VCaP (cell line): ENCODE measurements at regions not wholly inside any gene's neighbourhood (a gene's known extent, or its start where the extent isn't known, plus 50 kb on each side); places are given as distances from the start of the nearest gene placed in this dataset.

ENCODE experiments used
- H3K27ac ChIP-seq: fragments of 450-650 bp; 2 replicates; pipeline ENCODE4 v1.5.1; 2017
- TF ChIP-seq, protein P1 (sequence below): fragments of 450-650 bp; conservative IDR thresholded peaks from 2 replicates; pipeline ENCODE4 v1.5.1; 2017; ENCODE audit warnings: mild to moderate bottlenecking, moderate library complexity

- no peak overlapping the region for H3K27ac ChIP-seq
- TF ChIP-seq, protein P1, sequence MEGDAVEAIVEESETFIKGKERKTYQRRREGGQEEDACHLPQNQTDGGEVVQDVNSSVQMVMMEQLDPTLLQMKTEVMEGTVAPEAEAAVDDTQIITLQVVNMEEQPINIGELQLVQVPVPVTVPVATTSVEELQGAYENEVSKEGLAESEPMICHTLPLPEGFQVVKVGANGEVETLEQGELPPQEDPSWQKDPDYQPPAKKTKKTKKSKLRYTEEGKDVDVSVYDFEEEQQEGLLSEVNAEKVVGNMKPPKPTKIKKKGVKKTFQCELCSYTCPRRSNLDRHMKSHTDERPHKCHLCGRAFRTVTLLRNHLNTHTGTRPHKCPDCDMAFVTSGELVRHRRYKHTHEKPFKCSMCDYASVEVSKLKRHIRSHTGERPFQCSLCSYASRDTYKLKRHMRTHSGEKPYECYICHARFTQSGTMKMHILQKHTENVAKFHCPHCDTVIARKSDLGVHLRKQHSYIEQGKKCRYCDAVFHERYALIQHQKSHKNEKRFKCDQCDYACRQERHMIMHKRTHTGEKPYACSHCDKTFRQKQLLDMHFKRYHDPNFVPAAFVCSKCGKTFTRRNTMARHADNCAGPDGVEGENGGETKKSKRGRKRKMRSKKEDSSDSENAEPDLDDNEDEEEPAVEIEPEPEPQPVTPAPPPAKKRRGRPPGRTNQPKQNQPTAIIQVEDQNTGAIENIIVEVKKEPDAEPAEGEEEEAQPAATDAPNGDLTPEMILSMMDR, result no peak
Observed at GRCh38 chr6:93163146-93163545, 256.2 kb downstream of the EPHA7 start.

DNA sequence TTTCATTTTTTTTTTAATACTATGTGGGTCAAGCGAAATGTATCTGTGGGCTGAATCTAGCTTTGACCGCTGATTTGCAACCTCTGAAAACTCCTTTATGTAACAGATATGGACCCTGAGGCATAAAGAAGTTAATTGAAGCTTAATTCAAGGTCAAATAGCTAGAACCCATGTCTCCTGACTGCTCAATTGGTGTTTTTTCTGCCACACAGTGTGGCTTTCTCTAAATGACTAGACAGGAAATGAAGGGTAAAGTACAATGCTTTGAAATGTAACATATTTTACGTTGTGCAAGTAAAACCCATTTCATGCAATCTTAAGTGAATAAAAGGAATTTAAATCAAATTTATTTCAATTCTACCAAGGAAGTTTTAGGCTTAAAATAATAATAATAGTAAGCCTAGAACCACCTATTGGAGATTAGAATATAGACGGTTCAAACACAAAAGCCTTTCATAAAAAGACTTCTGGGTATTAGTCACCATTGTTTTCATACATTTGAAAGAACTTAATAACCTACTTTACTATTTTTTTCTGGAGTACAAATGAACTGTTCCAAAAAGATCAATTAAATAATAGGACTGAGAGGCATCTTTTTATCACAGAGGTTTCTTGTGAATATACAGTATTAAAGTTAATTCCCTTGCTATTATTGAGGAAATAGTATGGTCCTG is 279.8 kb downstream of the EPHA7 start:
- TF ChIP-seq, protein P1, result no peak
- H3K27ac ChIP-seq, result no peak overlapping the region

- no peak overlapping the region for H3K27ac ChIP-seq
- TF ChIP-seq, protein P1, result no peak
Observed at GRCh38 chr6:93136111-93136510, 283.2 kb downstream of the EPHA7 start.

- H3K27ac ChIP-seq, result no peak overlapping the region
- TF ChIP-seq, protein P1, result no peak
Observed at GRCh38 chr6:93124006-93124632, 295.2 kb downstream of the EPHA7 start.

GRCh38 chr6:93123585-93123984 is 295.8 kb downstream of the EPHA7 start:
- TF ChIP-seq, protein P1, result no peak
- H3K27ac ChIP-seq, result no peak overlapping the region

DNA sequence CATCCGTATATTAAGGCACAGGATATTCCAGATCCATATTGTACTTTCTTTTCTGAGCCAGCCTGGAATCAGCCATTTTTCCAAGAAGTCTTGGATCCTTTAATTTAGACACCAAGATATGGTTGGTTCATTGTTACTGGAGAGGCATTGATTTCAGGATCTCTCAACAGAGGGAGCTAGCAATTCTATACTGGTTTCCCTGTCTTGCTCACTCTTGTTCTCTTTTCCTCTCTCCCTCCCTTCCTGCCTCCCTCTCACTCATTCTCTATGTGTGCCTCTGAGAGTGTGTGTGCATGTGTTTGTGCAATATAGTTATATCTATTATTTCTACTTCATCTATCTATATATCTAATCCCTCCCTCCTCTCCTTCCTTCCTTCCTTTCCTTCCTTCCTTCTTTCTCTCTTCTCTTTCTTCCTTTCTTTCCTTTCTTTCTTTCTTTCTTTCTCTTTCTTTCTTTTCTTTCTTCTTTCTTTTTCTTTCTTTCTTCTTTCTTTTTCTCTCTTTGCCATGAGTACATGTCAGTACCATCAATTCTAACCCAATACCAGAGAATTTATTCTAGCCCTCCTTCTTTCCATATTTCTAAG is 299.1 kb downstream of the EPHA7 start:
- TF ChIP-seq, protein P1, result no peak
- H3K27ac ChIP-seq, result no peak overlapping the region

DNA sequence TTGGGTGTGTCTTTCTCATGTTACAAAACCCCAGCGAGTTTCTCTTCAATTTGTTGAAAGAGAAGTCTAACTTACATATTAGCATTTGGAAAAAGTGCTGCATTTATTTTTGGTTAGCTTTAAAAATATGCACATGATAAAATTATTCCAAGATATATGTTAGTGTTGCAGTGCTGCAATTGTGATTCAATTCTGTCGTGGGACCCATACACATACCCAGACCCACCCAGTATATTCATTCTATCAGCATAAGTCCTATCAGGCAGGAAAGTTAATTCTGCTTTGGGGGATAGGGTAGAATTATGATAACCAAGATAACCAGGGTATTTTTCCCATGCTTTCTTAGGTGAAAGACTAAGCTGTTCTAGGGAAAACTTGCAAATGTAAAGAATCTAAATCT is 313.5 kb downstream of the EPHA7 start:
- no peak overlapping the region for H3K27ac ChIP-seq
- TF ChIP-seq, protein P1, result no peak
